ENCODE measurements at regions not wholly inside any gene's neighbourhood (a gene's known extent, or its start where the extent isn't known, plus 50 kb on each side); places are given as distances from the start of the nearest gene placed in this dataset.
A peak's percentile ranks its signal among the peaks of the same experiment; 100 is the strongest.

- peaks cover 23% of the 10 kb centered on the region for H4K20me1 ChIP-seq (ENCODE audit: insufficient read depth, low read length, poor library complexity, severe bottlenecking)
- peaks cover 8% of the 10 kb centered on the region; the same call in 1 of the 2 replicates for H3K36me3 ChIP-seq (ENCODE audit: insufficient read depth, low read length)
- H3K79me2 ChIP-seq (ENCODE audit: insufficient read depth, low read length) = peaks cover 41% of the 10 kb centered on the region
- no peaks in the 10 kb centered on the region for H3K27me3 ChIP-seq (ENCODE audit: insufficient read depth, low read length, poor library complexity, severe bottlenecking)
- H3K9me3 ChIP-seq (ENCODE audit: insufficient read depth, low read depth, low read length) = no peaks in the 10 kb centered on the region
- H3K4me3 ChIP-seq (ENCODE audit: low read length, poor library complexity, severe bottlenecking) = no peak overlapping the region
- H2AFZ ChIP-seq (ENCODE audit: low read length) = no peak overlapping the region
- TF ChIP-seq EZH2phosphoT487 (IDR thresholded peaks at IDR 0.05; ENCODE audit: borderline replicate concordance) = no peak
- TF ChIP-seq, protein P1, sequence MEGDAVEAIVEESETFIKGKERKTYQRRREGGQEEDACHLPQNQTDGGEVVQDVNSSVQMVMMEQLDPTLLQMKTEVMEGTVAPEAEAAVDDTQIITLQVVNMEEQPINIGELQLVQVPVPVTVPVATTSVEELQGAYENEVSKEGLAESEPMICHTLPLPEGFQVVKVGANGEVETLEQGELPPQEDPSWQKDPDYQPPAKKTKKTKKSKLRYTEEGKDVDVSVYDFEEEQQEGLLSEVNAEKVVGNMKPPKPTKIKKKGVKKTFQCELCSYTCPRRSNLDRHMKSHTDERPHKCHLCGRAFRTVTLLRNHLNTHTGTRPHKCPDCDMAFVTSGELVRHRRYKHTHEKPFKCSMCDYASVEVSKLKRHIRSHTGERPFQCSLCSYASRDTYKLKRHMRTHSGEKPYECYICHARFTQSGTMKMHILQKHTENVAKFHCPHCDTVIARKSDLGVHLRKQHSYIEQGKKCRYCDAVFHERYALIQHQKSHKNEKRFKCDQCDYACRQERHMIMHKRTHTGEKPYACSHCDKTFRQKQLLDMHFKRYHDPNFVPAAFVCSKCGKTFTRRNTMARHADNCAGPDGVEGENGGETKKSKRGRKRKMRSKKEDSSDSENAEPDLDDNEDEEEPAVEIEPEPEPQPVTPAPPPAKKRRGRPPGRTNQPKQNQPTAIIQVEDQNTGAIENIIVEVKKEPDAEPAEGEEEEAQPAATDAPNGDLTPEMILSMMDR (conservative IDR thresholded peaks at IDR 0.05; ENCODE audit: low read length) = no peak
- no peaks in the 10 kb centered on the region for H3F3A ChIP-seq (ENCODE audit: low read depth)
- peaks cover 11% of the 10 kb centered on the region for H3K4me1 ChIP-seq (ENCODE audit: insufficient read depth, low read length, poor library complexity, severe bottlenecking)
- no peaks in the 10 kb centered on the region for H3K9me2 ChIP-seq (replicated peaks; ENCODE audit: low read depth, low read length)
- H3K4me2 ChIP-seq (ENCODE audit: low read depth, low read length, poor library complexity, severe bottlenecking) = no peak overlapping the region
- H3K9ac ChIP-seq (ENCODE audit: low read depth, low read length, poor library complexity, severe bottlenecking) = no peak overlapping the region
Observed at GRCh38 chr19:27796540-27796939, 1416.4 kb downstream of the UQCRFS1 start.

GRCh38 chr19:27796073-27796472, 1416.9 kb downstream of the UQCRFS1 start:
- Histone ChIP-seq H3K4me2 (ENCODE audit: low read depth, low read length, poor library complexity, severe bottlenecking) (peak overlapping the region; percentile 92), H3K9me3 (ENCODE audit: insufficient read depth, low read depth, low read length) (no peaks in the 10 kb centered on the region), H3K27me3 (ENCODE audit: insufficient read depth, low read length, poor library complexity, severe bottlenecking) (no peaks in the 10 kb centered on the region), H2AFZ (ENCODE audit: low read length) (no peak overlapping the region), H3K9me2 (replicated peaks; ENCODE audit: low read depth, low read length) (no peaks in the 10 kb centered on the region), H3K9ac (ENCODE audit: low read depth, low read length, poor library complexity, severe bottlenecking) (peak overlapping the region; percentile 81), H3K4me3 (ENCODE audit: low read length, poor library complexity, severe bottlenecking) (peak overlapping the region; percentile 83), H3K4me1 (ENCODE audit: insufficient read depth, low read length, poor library complexity, severe bottlenecking) (peaks cover 12% of the 10 kb centered on the region), H4K20me1 (ENCODE audit: insufficient read depth, low read length, poor library complexity, severe bottlenecking) (peaks cover 20% of the 10 kb centered on the region), H3F3A (ENCODE audit: low read depth) (no peaks in the 10 kb centered on the region), H3K36me3 (ENCODE audit: insufficient read depth, low read length) (peaks cover 8% of the 10 kb centered on the region; the same call in 1 of the 2 replicates), H3K79me2 (ENCODE audit: insufficient read depth, low read length) (peaks cover 43% of the 10 kb centered on the region)
- TF ChIP-seq, protein P1 (conservative IDR thresholded peaks at IDR 0.05; ENCODE audit: low read length) = no peak
- TF ChIP-seq EZH2phosphoT487 (IDR thresholded peaks at IDR 0.05; ENCODE audit: borderline replicate concordance) = no peak

DNA sequence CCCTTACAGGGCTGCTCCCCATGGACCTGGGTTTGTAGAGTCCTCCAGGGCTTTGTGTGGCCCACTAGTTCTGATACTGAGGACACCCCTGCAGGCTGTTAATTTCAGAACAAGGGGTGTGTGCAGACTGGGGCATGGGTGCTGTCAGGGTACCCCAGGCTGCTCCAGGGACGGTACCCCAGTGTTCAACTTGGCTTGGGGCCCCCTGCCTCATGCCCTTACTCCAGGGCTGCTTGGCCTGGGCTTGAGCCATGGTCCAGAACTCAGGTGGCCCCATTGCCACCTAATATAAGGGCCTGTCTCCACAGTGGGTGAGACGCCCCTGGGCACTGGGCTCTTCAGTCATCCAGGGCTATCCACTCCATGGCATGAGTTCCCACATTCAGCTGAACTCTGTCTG, 1417.6 kb downstream of the UQCRFS1 start:
- Histone ChIP-seq H3K4me2 (ENCODE audit: low read depth, low read length, poor library complexity, severe bottlenecking) (peak overlapping the region; percentile 92), H2AFZ (ENCODE audit: low read length) (no peak overlapping the region), H3K79me2 (ENCODE audit: insufficient read depth, low read length) (peaks cover 43% of the 10 kb centered on the region), H3K9me3 (ENCODE audit: insufficient read depth, low read depth, low read length) (no peaks in the 10 kb centered on the region), H3K4me1 (ENCODE audit: insufficient read depth, low read length, poor library complexity, severe bottlenecking) (peaks cover 15% of the 10 kb centered on the region), H3K9me2 (replicated peaks; ENCODE audit: low read depth, low read length) (no peaks in the 10 kb centered on the region), H3F3A (ENCODE audit: low read depth) (no peaks in the 10 kb centered on the region), H3K36me3 (ENCODE audit: insufficient read depth, low read length) (peaks cover 8% of the 10 kb centered on the region; the same call in 1 of the 2 replicates), H3K27me3 (ENCODE audit: insufficient read depth, low read length, poor library complexity, severe bottlenecking) (no peaks in the 10 kb centered on the region), H3K4me3 (ENCODE audit: low read length, poor library complexity, severe bottlenecking) (peak overlapping the region; percentile 83), H4K20me1 (ENCODE audit: insufficient read depth, low read length, poor library complexity, severe bottlenecking) (peaks cover 20% of the 10 kb centered on the region), H3K9ac (ENCODE audit: low read depth, low read length, poor library complexity, severe bottlenecking) (peak overlapping the region; percentile 81)
- no peak for TF ChIP-seq EZH2phosphoT487 (IDR thresholded peaks at IDR 0.05; ENCODE audit: borderline replicate concordance)
- TF ChIP-seq, protein P1 (conservative IDR thresholded peaks at IDR 0.05; ENCODE audit: low read length) = no peak

Measured in Loucy (cell line).